ENCODE measurements at regions not wholly inside any gene's neighbourhood (a gene's known extent, or its start where the extent isn't known, plus 50 kb on each side); places are given as distances from the start of the nearest gene placed in this dataset.

DNA sequence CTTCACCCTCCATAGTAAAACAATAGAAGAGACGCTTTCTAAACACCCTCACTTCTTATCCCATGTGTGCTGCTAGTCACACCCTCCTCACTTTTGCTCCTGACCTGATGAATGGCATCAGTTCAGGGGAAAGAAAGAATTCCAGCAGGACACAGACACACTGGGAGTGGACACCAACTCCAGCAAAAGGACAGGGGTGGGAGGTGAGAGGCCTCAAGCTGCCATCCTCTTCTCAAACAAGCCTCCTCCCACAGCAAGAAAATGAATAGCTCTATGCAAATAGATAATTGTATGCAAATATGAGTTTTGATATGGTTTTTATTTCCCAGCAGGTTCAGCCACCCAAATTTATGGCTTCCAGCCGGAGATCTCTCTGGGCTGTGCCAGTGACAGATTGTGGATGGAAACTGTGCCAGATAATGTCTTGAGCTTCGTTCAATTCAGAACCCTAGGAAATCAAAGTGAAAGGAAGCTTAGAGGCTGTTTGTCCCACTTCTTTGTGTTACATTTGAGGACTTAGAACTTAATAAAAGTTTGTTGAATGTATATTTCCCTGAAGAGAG, 209.3 kb upstream of the PPP2R3A start:
- no peaks in the 10 kb centered on the region for H3K36me3 ChIP-seq (replicated peaks; ENCODE audit: low read depth, low read length)
- no peak overlapping the region for H3K9ac ChIP-seq (ENCODE audit: low read length)
- no peak for TF ChIP-seq EZH2phosphoT487 (IDR thresholded peaks at IDR 0.05; ENCODE audit: low read depth)
- TF ChIP-seq, protein P1, sequence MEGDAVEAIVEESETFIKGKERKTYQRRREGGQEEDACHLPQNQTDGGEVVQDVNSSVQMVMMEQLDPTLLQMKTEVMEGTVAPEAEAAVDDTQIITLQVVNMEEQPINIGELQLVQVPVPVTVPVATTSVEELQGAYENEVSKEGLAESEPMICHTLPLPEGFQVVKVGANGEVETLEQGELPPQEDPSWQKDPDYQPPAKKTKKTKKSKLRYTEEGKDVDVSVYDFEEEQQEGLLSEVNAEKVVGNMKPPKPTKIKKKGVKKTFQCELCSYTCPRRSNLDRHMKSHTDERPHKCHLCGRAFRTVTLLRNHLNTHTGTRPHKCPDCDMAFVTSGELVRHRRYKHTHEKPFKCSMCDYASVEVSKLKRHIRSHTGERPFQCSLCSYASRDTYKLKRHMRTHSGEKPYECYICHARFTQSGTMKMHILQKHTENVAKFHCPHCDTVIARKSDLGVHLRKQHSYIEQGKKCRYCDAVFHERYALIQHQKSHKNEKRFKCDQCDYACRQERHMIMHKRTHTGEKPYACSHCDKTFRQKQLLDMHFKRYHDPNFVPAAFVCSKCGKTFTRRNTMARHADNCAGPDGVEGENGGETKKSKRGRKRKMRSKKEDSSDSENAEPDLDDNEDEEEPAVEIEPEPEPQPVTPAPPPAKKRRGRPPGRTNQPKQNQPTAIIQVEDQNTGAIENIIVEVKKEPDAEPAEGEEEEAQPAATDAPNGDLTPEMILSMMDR (IDR thresholded peaks at IDR 0.05; ENCODE audit: low read depth, low read length), result no peak
- H3K4me3 ChIP-seq (ENCODE audit: low read length), result no peak overlapping the region
- no peak overlapping the region for H3K27ac ChIP-seq (ENCODE audit: low read length)
- H3K9me3 ChIP-seq (ENCODE audit: insufficient read depth, low read length), result no peaks in the 10 kb centered on the region
- H2AFZ ChIP-seq (ENCODE audit: low read depth, low read length), result no peak overlapping the region
- H4K20me1 ChIP-seq (ENCODE audit: insufficient read depth, low read length), result no peaks in the 10 kb centered on the region
- H3K27me3 ChIP-seq (ENCODE audit: low read depth, low read length), result peaks cover 28% of the 10 kb centered on the region; the same call in 1 of the 2 replicates
- no peak overlapping the region for H3K4me2 ChIP-seq (ENCODE audit: low read length)
- no peaks in the 10 kb centered on the region for H3K4me1 ChIP-seq (ENCODE audit: low read length)
- H3K79me2 ChIP-seq (ENCODE audit: low read length), result no peaks in the 10 kb centered on the region

DNA sequence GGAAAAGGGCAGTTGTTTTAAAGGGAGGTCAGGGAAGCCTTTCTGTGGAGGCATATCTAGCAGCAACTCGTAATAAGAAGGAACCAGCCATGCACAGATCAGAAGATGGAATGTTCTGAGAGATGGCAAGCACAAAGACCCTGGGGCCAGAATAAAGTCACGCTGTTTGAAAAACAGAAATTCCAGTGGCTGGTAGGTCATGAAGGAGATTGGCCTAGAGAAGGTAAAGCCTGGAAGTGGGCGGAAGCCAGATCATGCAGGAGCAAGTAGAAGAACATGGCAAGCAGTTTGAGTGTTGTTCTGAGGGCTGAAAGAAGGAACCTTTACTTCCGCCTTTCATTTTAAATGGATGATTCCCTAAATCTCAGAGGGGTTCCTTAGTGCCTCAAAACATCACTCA, 208.1 kb upstream of the PPP2R3A start:
- no peaks in the 10 kb centered on the region for H3K9me3 ChIP-seq (ENCODE audit: insufficient read depth, low read length)
- no peaks in the 10 kb centered on the region for H3K4me1 ChIP-seq (ENCODE audit: low read length)
- no peaks in the 10 kb centered on the region for H3K79me2 ChIP-seq (ENCODE audit: low read length)
- peaks cover 23% of the 10 kb centered on the region; the same call in 1 of the 2 replicates for H3K27me3 ChIP-seq (ENCODE audit: low read depth, low read length)
- no peaks in the 10 kb centered on the region for H3K36me3 ChIP-seq (replicated peaks; ENCODE audit: low read depth, low read length)
- TF ChIP-seq, protein P1 (IDR thresholded peaks at IDR 0.05; ENCODE audit: low read depth, low read length), result no peak
- TF ChIP-seq EZH2phosphoT487 (IDR thresholded peaks at IDR 0.05; ENCODE audit: low read depth), result no peak
- H3K4me2 ChIP-seq (ENCODE audit: low read length), result no peak overlapping the region
- no peaks in the 10 kb centered on the region for H4K20me1 ChIP-seq (ENCODE audit: insufficient read depth, low read length)
- no peak overlapping the region for H3K9ac ChIP-seq (ENCODE audit: low read length)
- no peak overlapping the region for H3K4me3 ChIP-seq (ENCODE audit: low read length)
- H2AFZ ChIP-seq (ENCODE audit: low read depth, low read length), result no peak overlapping the region
- no peak overlapping the region for H3K27ac ChIP-seq (ENCODE audit: low read length)

DNA sequence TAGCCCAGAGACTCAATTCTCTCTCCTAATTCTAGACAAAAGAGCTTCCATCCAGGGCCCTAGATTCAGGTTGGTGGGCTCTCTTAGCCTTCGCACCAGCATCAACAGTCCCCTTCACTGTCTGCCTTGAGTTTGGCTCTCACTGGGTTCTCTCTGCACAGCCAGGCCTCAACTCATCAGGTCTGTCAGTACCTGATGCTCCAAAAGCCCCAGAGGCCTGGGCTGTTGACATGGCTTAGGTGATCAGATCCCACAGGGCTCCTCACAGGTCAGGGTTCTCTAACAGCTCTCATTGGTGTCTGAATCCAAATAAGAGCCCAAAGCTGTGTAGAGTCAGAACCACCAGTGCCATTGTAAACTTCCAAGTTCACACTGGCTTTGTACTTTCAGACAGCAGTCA, 206.6 kb upstream of the PPP2R3A start:
- Histone ChIP-seq H3K27me3 (ENCODE audit: low read depth, low read length) (peaks cover 30% of the 10 kb centered on the region), H3K9me3 (ENCODE audit: insufficient read depth, low read length) (no peaks in the 10 kb centered on the region), H3K9ac (ENCODE audit: low read length) (no peak overlapping the region), H2AFZ (ENCODE audit: low read depth, low read length) (no peak overlapping the region), H3K27ac (ENCODE audit: low read length) (no peak overlapping the region), H3K79me2 (ENCODE audit: low read length) (no peaks in the 10 kb centered on the region), H3K4me3 (ENCODE audit: low read length) (no peak overlapping the region), H4K20me1 (ENCODE audit: insufficient read depth, low read length) (no peaks in the 10 kb centered on the region), H3K4me1 (ENCODE audit: low read length) (no peaks in the 10 kb centered on the region), H3K4me2 (ENCODE audit: low read length) (no peak overlapping the region), H3K36me3 (replicated peaks; ENCODE audit: low read depth, low read length) (no peaks in the 10 kb centered on the region)
- no peak for TF ChIP-seq EZH2phosphoT487 (IDR thresholded peaks at IDR 0.05; ENCODE audit: low read depth)
- TF ChIP-seq, protein P1 (IDR thresholded peaks at IDR 0.05; ENCODE audit: low read depth, low read length), result no peak

DNA sequence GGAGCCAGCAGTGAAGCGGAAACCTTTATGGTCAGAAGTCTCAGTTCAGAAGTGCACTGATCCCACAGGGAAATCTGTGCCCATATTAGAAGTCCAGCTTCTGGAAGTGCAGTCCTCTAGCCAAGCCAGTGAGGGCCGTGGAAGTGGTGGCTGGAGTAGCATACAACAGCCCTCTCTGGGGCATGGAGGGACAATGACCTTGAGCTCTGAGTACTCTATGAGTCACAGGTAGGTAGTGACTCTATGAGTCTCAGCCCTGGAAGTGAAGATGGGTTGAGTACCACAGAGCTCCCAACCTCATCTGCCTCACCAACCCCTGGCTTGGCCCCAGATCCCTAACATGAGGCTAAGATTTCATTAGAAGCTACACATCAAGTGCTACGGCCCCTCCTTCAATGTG, 205.9 kb upstream of the PPP2R3A start:
- H3K79me2 ChIP-seq (ENCODE audit: low read length), result no peaks in the 10 kb centered on the region
- no peak overlapping the region for H3K4me3 ChIP-seq (ENCODE audit: low read length)
- H3K27me3 ChIP-seq (ENCODE audit: low read depth, low read length), result peaks cover 31% of the 10 kb centered on the region
- no peaks in the 10 kb centered on the region for H3K36me3 ChIP-seq (replicated peaks; ENCODE audit: low read depth, low read length)
- no peak overlapping the region for H3K9ac ChIP-seq (ENCODE audit: low read length)
- H4K20me1 ChIP-seq (ENCODE audit: insufficient read depth, low read length), result no peaks in the 10 kb centered on the region
- no peaks in the 10 kb centered on the region for H3K4me1 ChIP-seq (ENCODE audit: low read length)
- TF ChIP-seq, protein P1 (IDR thresholded peaks at IDR 0.05; ENCODE audit: low read depth, low read length), result no peak
- TF ChIP-seq EZH2phosphoT487 (IDR thresholded peaks at IDR 0.05; ENCODE audit: low read depth), result no peak
- H3K27ac ChIP-seq (ENCODE audit: low read length), result no peak overlapping the region
- no peak overlapping the region for H2AFZ ChIP-seq (ENCODE audit: low read depth, low read length)
- no peaks in the 10 kb centered on the region for H3K9me3 ChIP-seq (ENCODE audit: insufficient read depth, low read length)
- no peak overlapping the region for H3K4me2 ChIP-seq (ENCODE audit: low read length)
